HEK293 (cell line): ENCODE measurements at regions not wholly inside any gene's neighbourhood (a gene's known extent, or its start where the extent isn't known, plus 50 kb on each side); places are given as distances from the start of the nearest gene placed in this dataset.

Experiments used
- CTCF ChIA-PET: fragments of 350-600 bp; formaldehyde crosslinking; extraction: SDS; loops from one replicate; lab custom pipeline; 2021; ENCODE audit warnings: antibody characterized with exemption; lab: Yijun Ruan, JAX
- POLR2A ChIA-PET: fragments of 300-600 bp; formaldehyde crosslinking; extraction: SDS; loops from one replicate; lab custom pipeline; 2020; ENCODE audit warnings: antibody characterized with exemption, inconsistent platforms; lab: Yijun Ruan, JAX
- H3K27ac ChIP-seq: fragments of 200-500 bp; sonication (Bioruptor generic); 2 replicates; pipeline ENCODE4 v1.5.1; 2014; ENCODE audit warnings: low read depth, low read length, control low read depth, inconsistent platforms; ENCODE audit errors: extremely low read depth
- H3K36me3 ChIP-seq, 2 experiments: fragments of 200-500 bp in 1 of 2; sonication (Bioruptor generic) in 1 of 2; 1 replicate in 1 of 2; 2 replicates in 1 of 2; pipeline ENCODE4 v1.5.1; 2014 to 2017; ENCODE audit warnings: inconsistent platforms in 2 of 2, low read length in 2 of 2; ENCODE audit not compliant: control insufficient read depth in 2 of 2, insufficient read depth in 1 of 2
- H3K4me1 ChIP-seq: fragments of 200-500 bp; sonication (Bioruptor generic); 2 replicates; pipeline ENCODE4 v1.5.1; 2014; ENCODE audit warnings: mild to moderate bottlenecking, low read length, inconsistent platforms; ENCODE audit not compliant: control insufficient read depth, insufficient read depth
- H3K4me3 ChIP-seq: 2 replicates; pipeline ENCODE4 v1.5.1; 2011; ENCODE audit warnings: low read depth, mild to moderate bottlenecking, control low read depth, low read length, moderate library complexity
- H3K9me3 ChIP-seq: fragments of 200-500 bp; sonication (Bioruptor generic); 2 replicates; pipeline ENCODE4 v1.5.1; 2014; ENCODE audit warnings: low read depth, low read length, inconsistent platforms; ENCODE audit not compliant: control insufficient read depth, insufficient read depth
- SCRT2 ChIP-seq: fragments of 450-650 bp; formaldehyde crosslinking; IDR thresholded peaks from 2 replicates; pipeline ENCODE4 v1.5.1; 2016; ENCODE audit warnings: missing biosample characterization, missing genetic modification characterization
- SETDB1 ChIP-seq: IDR thresholded peaks from one replicate; pipeline ENCODE4 v1.6.1; 2017; ENCODE audit warnings: mild to moderate bottlenecking, low read length, moderate library complexity, mixed read lengths; ENCODE audit not compliant: insufficient read length
- ZBTB1 ChIP-seq: fragments of 450-650 bp; formaldehyde crosslinking; IDR thresholded peaks from 2 replicates; pipeline ENCODE4 v1.5.1; 2016; ENCODE audit warnings: missing biosample characterization, missing genetic modification characterization
- ZBTB17 ChIP-seq: fragments of 450-650 bp; formaldehyde crosslinking; IDR thresholded peaks from 2 replicates; pipeline ENCODE4 v1.5.1; 2016; ENCODE audit warnings: missing biosample characterization, missing genetic modification characterization
- ZBTB48 ChIP-seq: fragments of 450-650 bp; formaldehyde crosslinking; IDR thresholded peaks from 2 replicates; pipeline ENCODE4 v1.5.1; 2016; ENCODE audit warnings: missing biosample characterization, missing genetic modification characterization
- ZBTB6 ChIP-seq: fragments of 450-650 bp; formaldehyde crosslinking; IDR thresholded peaks from 2 replicates; pipeline ENCODE4 v1.5.1; 2017; ENCODE audit warnings: missing biosample characterization, missing genetic modification characterization
- ZNF140 ChIP-seq: fragments of 450-650 bp; formaldehyde crosslinking; IDR thresholded peaks from 2 replicates; pipeline ENCODE4 v1.5.1; 2016; ENCODE audit warnings: missing biosample characterization, missing genetic modification characterization
- ZNF148 ChIP-seq: fragments of 450-650 bp; formaldehyde crosslinking; IDR thresholded peaks from 2 replicates; pipeline ENCODE4 v1.5.0; 2017; ENCODE audit warnings: missing biosample characterization, missing genetic modification characterization, borderline replicate concordance
- ZNF16 ChIP-seq: fragments of 450-650 bp; formaldehyde crosslinking; IDR thresholded peaks from 2 replicates; pipeline ENCODE4 v1.5.1; 2016; ENCODE audit warnings: low read depth, missing biosample characterization, missing genetic modification characterization
- ZNF184 ChIP-seq: fragments of 450-650 bp; IDR thresholded peaks from 2 replicates; pipeline ENCODE4 v1.5.1; 2018; ENCODE audit warnings: missing biosample characterization, mild to moderate bottlenecking, missing genetic modification characterization
- ZNF202 ChIP-seq: fragments of 450-650 bp; formaldehyde crosslinking; IDR thresholded peaks from 2 replicates; pipeline ENCODE4 v1.5.1; 2016; ENCODE audit warnings: missing biosample characterization, missing genetic modification characterization, borderline replicate concordance
- ZNF280D ChIP-seq: fragments of 450-650 bp; formaldehyde crosslinking; IDR thresholded peaks from 2 replicates; pipeline ENCODE4 v1.5.1; 2016; ENCODE audit warnings: missing biosample characterization, missing genetic modification characterization
- ZNF311 ChIP-seq: fragments of 450-650 bp; formaldehyde crosslinking; IDR thresholded peaks from 2 replicates; pipeline ENCODE4 v1.5.1; 2017; ENCODE audit warnings: missing biosample characterization, missing genetic modification characterization, borderline replicate concordance
- ZNF341 ChIP-seq: fragments of 450-650 bp; formaldehyde crosslinking; IDR thresholded peaks from 2 replicates; pipeline ENCODE4; 2016; ENCODE audit warnings: low read depth, missing biosample characterization, missing genetic modification characterization
- ZNF449 ChIP-seq: fragments of 450-650 bp; formaldehyde crosslinking; IDR thresholded peaks from 2 replicates; pipeline ENCODE4 v1.5.1; 2017; ENCODE audit warnings: missing biosample characterization, mild to moderate bottlenecking, missing genetic modification characterization, moderate library complexity
- ZNF48 ChIP-seq: fragments of 450-650 bp; formaldehyde crosslinking; IDR thresholded peaks from 2 replicates; pipeline ENCODE4 v1.5.1; 2016; ENCODE audit warnings: missing biosample characterization, missing genetic modification characterization
- ZNF548 ChIP-seq: fragments of 450-650 bp; formaldehyde crosslinking; IDR thresholded peaks from 2 replicates; pipeline ENCODE4 v1.5.1; 2016; ENCODE audit warnings: missing biosample characterization, missing genetic modification characterization
- ZNF560 ChIP-seq: fragments of 450-650 bp; formaldehyde crosslinking; IDR thresholded peaks from 2 replicates; pipeline ENCODE4 v1.5.1; 2017; ENCODE audit warnings: missing biosample characterization, missing genetic modification characterization, borderline replicate concordance

GRCh38 chr3:70779296-70779695 lies 466.9 kb upstream of the MDFIC2 start (continued):
- TF ChIP-seq ZNF184 (tag by site-specific recombination) = no peak
- TF ChIP-seq, all 188 proteins: peak for 0

GRCh38 chr3:70776081-70776480 lies 463.6 kb upstream of the MDFIC2 start:
- no peak for TF ChIP-seq ZBTB1
- TF ChIP-seq ZNF341 (tag by site-specific recombination) = no peak
- TF ChIP-seq ZNF148 (tag by site-specific recombination) = no peak
- no peak for TF ChIP-seq ZBTB6
- no peak for TF ChIP-seq ZNF311 (tag by site-specific recombination)
- H3K9me3 ChIP-seq = no peaks in the 10 kb centered on the region
- no peaks in the 10 kb centered on the region for H3K4me1 ChIP-seq
- ChIA-PET POLR2A (no interaction called here), CTCF (no interaction called here)
- no peak overlapping the region for H3K27ac ChIP-seq
- H3K36me3 ChIP-seq = no peaks in the 10 kb centered on the region
- no peak overlapping the region for H3K4me3 ChIP-seq

GRCh38 chr3:70775257-70775656 lies 462.8 kb upstream of the MDFIC2 start:
- no peak overlapping the region for H3K27ac ChIP-seq
- no peak for TF ChIP-seq ZNF48 (tag by site-specific recombination)
- TF ChIP-seq ZNF16 = no peak
- TF ChIP-seq SCRT2 = no peak
- no peak for TF ChIP-seq ZNF280D
- no peaks in the 10 kb centered on the region for H3K4me1 ChIP-seq
- no peaks in the 10 kb centered on the region for H3K9me3 ChIP-seq
- ChIA-PET POLR2A (no interaction called here), CTCF (no interaction called here)
- no peak overlapping the region for H3K4me3 ChIP-seq
- no peaks in the 10 kb centered on the region for H3K36me3 ChIP-seq

GRCh38 chr3:70774641-70775040 lies 462.2 kb upstream of the MDFIC2 start:
- H3K4me1 ChIP-seq = no peaks in the 10 kb centered on the region
- ChIA-PET POLR2A (no interaction called here), CTCF (interaction anchor here (0.5 kb wide), 1 partner anchor 33 kb away, joined by 3 read pairs; no protein-coding TSS in a partner anchor)
- no peaks in the 10 kb centered on the region for H3K9me3 ChIP-seq
- no peak overlapping the region for H3K27ac ChIP-seq
- no peak overlapping the region for H3K4me3 ChIP-seq
- no peaks in the 10 kb centered on the region for H3K36me3 ChIP-seq
- TF ChIP-seq ZNF140 (tag by site-specific recombination) (no peak), ZNF548 (tag by site-specific recombination) (no peak), SETDB1 (no peak), ZNF560 (tag by site-specific recombination) (no peak), ZNF449 (tag by site-specific recombination) (no peak), ZBTB48 (no peak), ZNF202 (tag by site-specific recombination) (no peak), ZBTB17 (no peak)
